SK-N-MC (cell line): ENCODE measurements at regions not wholly inside any gene's neighbourhood (a gene's known extent, or its start where the extent isn't known, plus 50 kb on each side); places are given as distances from the start of the nearest gene placed in this dataset.

Experiments used
- EZH2 ChIP-seq: fragments of 200-600 bp; sonication (generic); IDR thresholded peaks from one replicate; pipeline ENCODE4 v1.6.1; 2017; ENCODE audit warnings: antibody characterized with exemption
- FOXP2 ChIP-seq: optimal IDR thresholded peaks from 2 replicates; pipeline ENCODE3; 2011; ENCODE audit warnings: mild to moderate bottlenecking, moderate library complexity; ENCODE audit not compliant: insufficient read depth; ENCODE audit errors: extremely low read length, control extremely low read depth
- POLR2AphosphoS5 ChIP-seq: IDR thresholded peaks from 2 replicates; pipeline ENCODE4 v1.6.1; 2012; ENCODE audit warnings: mild to moderate bottlenecking, low read depth, low read length, borderline replicate concordance

- TF ChIP-seq POLR2AphosphoS5: no peak
- TF ChIP-seq EZH2: no peak
- TF ChIP-seq FOXP2: no peak
Measured at GRCh38 chr3:99522147-99522546, 116.2 kb upstream of the COL8A1 start.
